HFFc6 (cell line): ENCODE measurements at regions not wholly inside any gene's neighbourhood (a gene's known extent, or its start where the extent isn't known, plus 50 kb on each side); places are given as distances from the start of the nearest gene placed in this dataset.

ENCODE experiments used
- DNase-seq: peaks from one replicate; pipeline ENCODE4 v3.0.0-alpha.2; 2018
- H3K27ac Mint-ChIP-seq: 2 replicates; pipeline ENCODE4 v1.8.0; 2020; ENCODE audit warnings: mild to moderate bottlenecking, mixed read lengths
- H3K27me3 Mint-ChIP-seq: 2 replicates; pipeline ENCODE4 v1.8.0; 2021; ENCODE audit warnings: mild to moderate bottlenecking, moderate library complexity, mixed read lengths; ENCODE audit not compliant: insufficient read depth
- H3K36me3 Mint-ChIP-seq: 2 replicates; pipeline ENCODE4 v1.8.0; 2021; ENCODE audit warnings: low read depth, mixed read lengths
- H3K4me1 Mint-ChIP-seq: 2 replicates; pipeline ENCODE4 v1.8.0; 2020; ENCODE audit warnings: low read depth, mixed read lengths
- H3K4me3 Mint-ChIP-seq: 2 replicates; pipeline ENCODE4 v1.8.0; 2020; ENCODE audit warnings: mild to moderate bottlenecking, moderate library complexity, mixed read lengths
- H3K9me3 Mint-ChIP-seq: 2 replicates; pipeline ENCODE4 v1.8.0; 2020; ENCODE audit warnings: mild to moderate bottlenecking, mixed read lengths
- TF ChIP-seq, protein P1 (sequence below): fragments of 200-600 bp; sonication (generic); IDR thresholded peaks from 2 replicates; pipeline ENCODE4 v1.5.0; 2021; ENCODE audit warnings: antibody characterized with exemption, mild to moderate bottlenecking

GRCh38 chr2:16396986-16397385 is 268.6 kb downstream of the CYRIA start:
- DNase-seq, result no peak
- peaks cover 13% of the 10 kb centered on the region for H3K9me3 Mint-ChIP-seq
- no peaks in the 10 kb centered on the region for H3K36me3 Mint-ChIP-seq
- no peak overlapping the region for H3K4me3 Mint-ChIP-seq
- TF ChIP-seq, protein P1, sequence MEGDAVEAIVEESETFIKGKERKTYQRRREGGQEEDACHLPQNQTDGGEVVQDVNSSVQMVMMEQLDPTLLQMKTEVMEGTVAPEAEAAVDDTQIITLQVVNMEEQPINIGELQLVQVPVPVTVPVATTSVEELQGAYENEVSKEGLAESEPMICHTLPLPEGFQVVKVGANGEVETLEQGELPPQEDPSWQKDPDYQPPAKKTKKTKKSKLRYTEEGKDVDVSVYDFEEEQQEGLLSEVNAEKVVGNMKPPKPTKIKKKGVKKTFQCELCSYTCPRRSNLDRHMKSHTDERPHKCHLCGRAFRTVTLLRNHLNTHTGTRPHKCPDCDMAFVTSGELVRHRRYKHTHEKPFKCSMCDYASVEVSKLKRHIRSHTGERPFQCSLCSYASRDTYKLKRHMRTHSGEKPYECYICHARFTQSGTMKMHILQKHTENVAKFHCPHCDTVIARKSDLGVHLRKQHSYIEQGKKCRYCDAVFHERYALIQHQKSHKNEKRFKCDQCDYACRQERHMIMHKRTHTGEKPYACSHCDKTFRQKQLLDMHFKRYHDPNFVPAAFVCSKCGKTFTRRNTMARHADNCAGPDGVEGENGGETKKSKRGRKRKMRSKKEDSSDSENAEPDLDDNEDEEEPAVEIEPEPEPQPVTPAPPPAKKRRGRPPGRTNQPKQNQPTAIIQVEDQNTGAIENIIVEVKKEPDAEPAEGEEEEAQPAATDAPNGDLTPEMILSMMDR, result no peak
- no peak overlapping the region for H3K27ac Mint-ChIP-seq
- H3K27me3 Mint-ChIP-seq, result no peaks in the 10 kb centered on the region
- H3K4me1 Mint-ChIP-seq, result no peaks in the 10 kb centered on the region

DNA sequence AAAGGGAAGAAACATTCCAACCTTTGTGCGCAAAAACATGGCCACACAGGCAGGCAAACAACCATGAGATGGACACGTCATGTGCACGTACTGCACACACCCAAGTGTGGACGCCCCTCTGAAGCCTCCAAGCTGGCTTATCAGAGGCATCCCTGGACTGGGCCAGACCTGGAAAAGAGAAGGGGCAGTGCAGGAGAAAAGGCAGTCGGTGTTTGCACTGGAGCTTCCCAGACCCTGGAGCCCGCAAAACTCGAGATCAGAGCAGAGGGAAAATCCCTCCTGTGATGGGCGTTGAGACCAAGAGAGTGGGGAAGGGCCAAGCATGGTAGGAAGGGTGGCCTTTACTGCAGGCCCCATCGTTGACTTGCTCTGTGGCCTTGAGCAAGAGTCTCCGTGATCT is 269.5 kb downstream of the CYRIA start:
- H3K36me3 Mint-ChIP-seq, result no peaks in the 10 kb centered on the region
- no peaks in the 10 kb centered on the region for H3K4me1 Mint-ChIP-seq
- no peak overlapping the region for H3K4me3 Mint-ChIP-seq
- no peaks in the 10 kb centered on the region for H3K27me3 Mint-ChIP-seq
- no peak for DNase-seq
- H3K9me3 Mint-ChIP-seq, result peaks cover 16% of the 10 kb centered on the region
- TF ChIP-seq, protein P1, result no peak
- H3K27ac Mint-ChIP-seq, result no peak overlapping the region

DNA sequence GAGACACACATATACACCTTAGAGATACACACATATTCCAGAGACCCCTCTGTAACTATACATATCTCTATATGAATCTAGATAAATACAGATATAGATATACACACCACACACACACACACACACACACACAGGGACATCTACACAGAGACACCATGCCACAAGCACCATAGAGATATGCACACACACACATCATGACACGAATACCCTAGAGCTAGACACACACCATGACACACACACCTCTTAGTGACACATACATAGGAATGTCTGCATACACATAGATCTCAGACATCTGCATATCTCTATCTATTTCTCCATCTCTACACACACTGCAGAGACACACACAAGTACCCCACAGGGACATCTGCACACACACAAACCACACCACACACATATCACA is 270.0 kb downstream of the CYRIA start:
- Mint-ChIP-seq H3K27ac (no peak overlapping the region), H3K9me3 (peaks cover 16% of the 10 kb centered on the region), H3K36me3 (no peaks in the 10 kb centered on the region), H3K4me3 (no peak overlapping the region), H3K27me3 (no peaks in the 10 kb centered on the region), H3K4me1 (no peaks in the 10 kb centered on the region)
- no peak for DNase-seq
- TF ChIP-seq, protein P1, result no peak

DNA sequence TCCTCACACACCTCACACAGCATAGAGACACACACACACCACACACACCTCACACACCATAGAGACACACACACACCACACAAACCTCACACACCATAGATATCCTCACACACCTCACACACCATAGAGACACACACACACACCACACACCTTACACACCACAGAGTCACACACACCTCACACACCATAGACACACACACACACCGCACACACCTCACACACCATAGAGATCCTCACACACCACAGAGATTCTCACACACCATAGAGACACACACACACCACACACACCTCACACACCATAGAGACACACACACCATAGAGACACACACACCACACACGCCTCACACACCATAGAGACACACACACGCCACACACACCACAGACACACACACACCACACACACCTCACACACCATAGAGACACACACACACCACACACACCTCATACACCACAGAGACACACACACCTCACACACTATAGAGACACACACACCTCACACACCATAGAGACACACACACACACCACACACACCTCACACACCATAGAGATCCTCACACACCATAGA is 270.6 kb downstream of the CYRIA start:
- no peak overlapping the region for H3K27ac Mint-ChIP-seq
- no peaks in the 10 kb centered on the region for H3K27me3 Mint-ChIP-seq
- no peaks in the 10 kb centered on the region for H3K4me1 Mint-ChIP-seq
- no peaks in the 10 kb centered on the region for H3K36me3 Mint-ChIP-seq
- TF ChIP-seq, protein P1, result no peak
- H3K4me3 Mint-ChIP-seq, result no peak overlapping the region
- no peak for DNase-seq
- peaks cover 16% of the 10 kb centered on the region for H3K9me3 Mint-ChIP-seq

GRCh38 chr2:16394072-16394985 is 271.3 kb downstream of the CYRIA start:
- TF ChIP-seq, protein P1, result no peak
- Mint-ChIP-seq H3K36me3 (no peaks in the 10 kb centered on the region), H3K27ac (no peak overlapping the region), H3K4me3 (no peak overlapping the region), H3K4me1 (no peaks in the 10 kb centered on the region), H3K27me3 (no peaks in the 10 kb centered on the region), H3K9me3 (peaks cover 16% of the 10 kb centered on the region)
- DNase-seq, result no peak
